ENCODE measurements at regions not wholly inside any gene's neighbourhood (a gene's known extent, or its start where the extent isn't known, plus 50 kb on each side); places are given as distances from the start of the nearest gene placed in this dataset.

GRCh38 chr1:198933515-198934222 is 294.8 kb downstream of the PTPRC start:
- TF ChIP-seq POLR2AphosphoS5 (IDR thresholded peaks at IDR 0.05; ENCODE audit: low read depth, low read length) (no peak), TAF1 (IDR thresholded peaks at IDR 0.05; ENCODE audit: borderline replicate concordance, insufficient read depth, low read length) (no peak)

All from PFSK-1 (cell line).